Skeletal muscle satellite cell (primary cell): ENCODE measurements at regions not wholly inside any gene's neighbourhood (a gene's known extent, or its start where the extent isn't known, plus 50 kb on each side); places are given as distances from the start of the nearest gene placed in this dataset.

Experiments
- H3K27me3 ChIP-seq: 2 replicates; pipeline ENCODE4 v1.7.0; 2013; ENCODE audit warnings: low read length; ENCODE audit not compliant: control insufficient read depth, insufficient read depth
- H3K36me3 ChIP-seq: 2 replicates; pipeline ENCODE4 v1.7.0; 2013; ENCODE audit warnings: mild to moderate bottlenecking, control low read depth, low read length; ENCODE audit not compliant: insufficient read depth
- H3K4me1 ChIP-seq: 2 replicates; pipeline ENCODE4 v1.7.0; 2013; ENCODE audit warnings: low read length; ENCODE audit not compliant: control insufficient read depth, insufficient read depth
- H3K4me2 ChIP-seq: 2 replicates; pipeline ENCODE4 v1.7.0; 2013; ENCODE audit warnings: mild to moderate bottlenecking, low read length
- H3K4me3 ChIP-seq: 2 replicates; pipeline ENCODE4 v1.7.0; 2013; ENCODE audit warnings: low read length
- H3K9ac ChIP-seq: 2 replicates; pipeline ENCODE4 v1.7.0; 2013; ENCODE audit warnings: mild to moderate bottlenecking, low read depth, low read length, moderate library complexity
- H3K9me3 ChIP-seq: replicated peaks from 2 replicates; pipeline ENCODE4 v1.7.0; 2013; ENCODE audit warnings: mild to moderate bottlenecking, control low read depth, low read length

GRCh38 chr12:43054085-43054484 lies 464.5 kb upstream of the PRICKLE1 start:
- no peaks in the 10 kb centered on the region for H3K36me3 ChIP-seq
- no peak overlapping the region for H3K9ac ChIP-seq
- H3K9me3 ChIP-seq, result no peaks in the 10 kb centered on the region
- no peak overlapping the region for H3K4me3 ChIP-seq
- H3K4me1 ChIP-seq, result no peaks in the 10 kb centered on the region
- no peaks in the 10 kb centered on the region for H3K27me3 ChIP-seq
- H3K4me2 ChIP-seq, result no peak overlapping the region

GRCh38 chr12:43052441-43052840 lies 462.9 kb upstream of the PRICKLE1 start:
- no peaks in the 10 kb centered on the region for H3K27me3 ChIP-seq
- H3K4me2 ChIP-seq, result no peak overlapping the region
- H3K4me1 ChIP-seq, result no peaks in the 10 kb centered on the region
- no peak overlapping the region for H3K4me3 ChIP-seq
- no peak overlapping the region for H3K9ac ChIP-seq
- H3K36me3 ChIP-seq, result no peaks in the 10 kb centered on the region
- no peaks in the 10 kb centered on the region for H3K9me3 ChIP-seq

- Histone ChIP-seq H3K9ac (no peak overlapping the region), H3K9me3 (no peaks in the 10 kb centered on the region), H3K36me3 (no peaks in the 10 kb centered on the region), H3K4me1 (no peaks in the 10 kb centered on the region), H3K4me3 (no peak overlapping the region), H3K27me3 (no peaks in the 10 kb centered on the region), H3K4me2 (no peak overlapping the region)
Observed at GRCh38 chr12:43044241-43044640, 454.7 kb upstream of the PRICKLE1 start.

GRCh38 chr12:43038991-43039390 lies 449.4 kb upstream of the PRICKLE1 start:
- no peaks in the 10 kb centered on the region for H3K4me1 ChIP-seq
- peaks cover 2% of the 10 kb centered on the region for H3K27me3 ChIP-seq
- no peak overlapping the region for H3K4me2 ChIP-seq
- no peak overlapping the region for H3K9ac ChIP-seq
- H3K9me3 ChIP-seq, result no peaks in the 10 kb centered on the region
- H3K36me3 ChIP-seq, result no peaks in the 10 kb centered on the region
- no peak overlapping the region for H3K4me3 ChIP-seq

- H3K36me3 ChIP-seq, result no peaks in the 10 kb centered on the region
- H3K9ac ChIP-seq, result no peak overlapping the region
- no peaks in the 10 kb centered on the region for H3K4me1 ChIP-seq
- H3K4me2 ChIP-seq, result no peak overlapping the region
- H3K4me3 ChIP-seq, result no peak overlapping the region
- H3K9me3 ChIP-seq, result no peaks in the 10 kb centered on the region
- no peaks in the 10 kb centered on the region for H3K27me3 ChIP-seq
Observed at GRCh38 chr12:43029971-43030370, 440.4 kb upstream of the PRICKLE1 start.

GRCh38 chr12:43028826-43029225 lies 439.3 kb upstream of the PRICKLE1 start:
- no peak overlapping the region for H3K9ac ChIP-seq
- no peaks in the 10 kb centered on the region for H3K27me3 ChIP-seq
- H3K9me3 ChIP-seq, result no peaks in the 10 kb centered on the region
- H3K4me3 ChIP-seq, result no peak overlapping the region
- H3K4me1 ChIP-seq, result no peaks in the 10 kb centered on the region
- H3K36me3 ChIP-seq, result no peaks in the 10 kb centered on the region
- no peak overlapping the region for H3K4me2 ChIP-seq

GRCh38 chr12:43022838-43023237 lies 433.3 kb upstream of the PRICKLE1 start:
- H3K27me3 ChIP-seq, result no peaks in the 10 kb centered on the region
- no peaks in the 10 kb centered on the region for H3K36me3 ChIP-seq
- H3K4me2 ChIP-seq, result no peak overlapping the region
- no peak overlapping the region for H3K4me3 ChIP-seq
- H3K4me1 ChIP-seq, result no peaks in the 10 kb centered on the region
- no peak overlapping the region for H3K9ac ChIP-seq
- no peaks in the 10 kb centered on the region for H3K9me3 ChIP-seq

GRCh38 chr12:43015090-43015737 lies 425.7 kb upstream of the PRICKLE1 start:
- Histone ChIP-seq H3K4me2 (no peak overlapping the region), H3K27me3 (no peaks in the 10 kb centered on the region), H3K4me1 (no peaks in the 10 kb centered on the region), H3K4me3 (no peak overlapping the region), H3K9me3 (no peaks in the 10 kb centered on the region), H3K36me3 (no peaks in the 10 kb centered on the region), H3K9ac (no peak overlapping the region)

GRCh38 chr12:43011383-43011926 lies 421.9 kb upstream of the PRICKLE1 start:
- H3K27me3 ChIP-seq, result no peaks in the 10 kb centered on the region
- H3K4me1 ChIP-seq, result no peaks in the 10 kb centered on the region
- H3K36me3 ChIP-seq, result no peaks in the 10 kb centered on the region
- H3K4me3 ChIP-seq, result no peak overlapping the region
- H3K4me2 ChIP-seq, result no peak overlapping the region
- H3K9me3 ChIP-seq, result no peaks in the 10 kb centered on the region
- H3K9ac ChIP-seq, result no peak overlapping the region

- H3K36me3 ChIP-seq, result no peaks in the 10 kb centered on the region
- no peaks in the 10 kb centered on the region for H3K9me3 ChIP-seq
- H3K4me1 ChIP-seq, result no peaks in the 10 kb centered on the region
- no peaks in the 10 kb centered on the region for H3K27me3 ChIP-seq
- H3K9ac ChIP-seq, result no peak overlapping the region
- no peak overlapping the region for H3K4me2 ChIP-seq
- H3K4me3 ChIP-seq, result no peak overlapping the region
Observed at GRCh38 chr12:43009846-43010240, 420.3 kb upstream of the PRICKLE1 start.

GRCh38 chr12:43008953-43009845 lies 419.7 kb upstream of the PRICKLE1 start:
- Histone ChIP-seq H3K4me1 (no peaks in the 10 kb centered on the region), H3K36me3 (no peaks in the 10 kb centered on the region), H3K4me2 (no peak overlapping the region), H3K4me3 (no peak overlapping the region), H3K9ac (no peak overlapping the region), H3K27me3 (no peaks in the 10 kb centered on the region), H3K9me3 (no peaks in the 10 kb centered on the region)
